Activated naive CD8-positive, alpha-beta T cell (primary cell): ENCODE measurements at regions not wholly inside any gene's neighbourhood (a gene's known extent, or its start where the extent isn't known, plus 50 kb on each side); places are given as distances from the start of the nearest gene placed in this dataset.

Source experiments
- H3K27ac Mint-ChIP-seq: one replicate; pipeline ENCODE4 v1.8.0; 2021; ENCODE audit warnings: mixed read lengths
- H3K27me3 Mint-ChIP-seq: one replicate; pipeline ENCODE4 v1.8.0; 2021; ENCODE audit warnings: mixed read lengths
- H3K36me3 Mint-ChIP-seq: one replicate; pipeline ENCODE4 v1.8.0; 2021; ENCODE audit warnings: mixed read lengths
- H3K4me1 Mint-ChIP-seq: one replicate; pipeline ENCODE4 v1.8.0; 2021; ENCODE audit warnings: low read depth, mixed read lengths
- H3K4me3 Mint-ChIP-seq: one replicate; pipeline ENCODE4 v1.8.0; 2021; ENCODE audit warnings: mild to moderate bottlenecking, mixed read lengths
- H3K9me3 Mint-ChIP-seq: one replicate; pipeline ENCODE4 v1.8.0; 2021; ENCODE audit warnings: low read depth, mixed read lengths

GRCh38 chr10:45501791-45502190 is 127.8 kb downstream of the ALOX5 start:
- Mint-ChIP-seq H3K27me3 (no peaks in the 10 kb centered on the region), H3K36me3 (no peaks in the 10 kb centered on the region)

GRCh38 chr10:45500798-45501197 is 126.8 kb downstream of the ALOX5 start:
- Mint-ChIP-seq H3K9me3 (peaks cover 4% of the 10 kb centered on the region), H3K4me1 (peaks cover 19% of the 10 kb centered on the region), H3K4me3 (no peak overlapping the region), H3K27ac (no peak overlapping the region), H3K27me3 (no peaks in the 10 kb centered on the region), H3K36me3 (peaks cover under 1% of the 10 kb centered on the region)

More at GRCh38 chr10:45501791-45502190, 127.8 kb downstream of the ALOX5 start:
- Mint-ChIP-seq H3K9me3 (peaks cover 4% of the 10 kb centered on the region), H3K4me1 (peaks cover 18% of the 10 kb centered on the region), H3K4me3 (no peak overlapping the region), H3K27ac (no peak overlapping the region)

DNA sequence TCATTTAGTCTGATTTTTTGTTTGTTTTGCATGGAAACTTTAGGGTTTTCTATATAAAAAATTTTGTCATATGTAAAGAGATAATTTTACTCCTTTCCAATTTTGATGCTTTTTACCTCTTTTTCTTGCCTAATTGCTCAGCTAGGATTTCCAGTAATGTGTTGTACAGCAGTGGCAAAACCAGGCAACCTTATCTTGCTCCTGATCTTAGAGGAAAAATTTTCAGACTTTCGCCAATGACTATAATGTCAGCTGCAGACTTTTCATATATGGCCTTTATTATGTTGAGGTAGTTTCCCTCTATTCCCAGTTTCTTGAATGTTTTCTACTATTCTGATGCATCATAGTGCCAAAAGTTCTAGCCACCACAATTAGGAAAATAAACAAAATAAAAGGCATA is 126.3 kb downstream of the ALOX5 start:
- Mint-ChIP-seq H3K4me3 (no peak overlapping the region), H3K9me3 (peaks cover 6% of the 10 kb centered on the region), H3K4me1 (peaks cover 22% of the 10 kb centered on the region), H3K36me3 (peaks cover 3% of the 10 kb centered on the region), H3K27me3 (no peaks in the 10 kb centered on the region), H3K27ac (no peak overlapping the region)

DNA sequence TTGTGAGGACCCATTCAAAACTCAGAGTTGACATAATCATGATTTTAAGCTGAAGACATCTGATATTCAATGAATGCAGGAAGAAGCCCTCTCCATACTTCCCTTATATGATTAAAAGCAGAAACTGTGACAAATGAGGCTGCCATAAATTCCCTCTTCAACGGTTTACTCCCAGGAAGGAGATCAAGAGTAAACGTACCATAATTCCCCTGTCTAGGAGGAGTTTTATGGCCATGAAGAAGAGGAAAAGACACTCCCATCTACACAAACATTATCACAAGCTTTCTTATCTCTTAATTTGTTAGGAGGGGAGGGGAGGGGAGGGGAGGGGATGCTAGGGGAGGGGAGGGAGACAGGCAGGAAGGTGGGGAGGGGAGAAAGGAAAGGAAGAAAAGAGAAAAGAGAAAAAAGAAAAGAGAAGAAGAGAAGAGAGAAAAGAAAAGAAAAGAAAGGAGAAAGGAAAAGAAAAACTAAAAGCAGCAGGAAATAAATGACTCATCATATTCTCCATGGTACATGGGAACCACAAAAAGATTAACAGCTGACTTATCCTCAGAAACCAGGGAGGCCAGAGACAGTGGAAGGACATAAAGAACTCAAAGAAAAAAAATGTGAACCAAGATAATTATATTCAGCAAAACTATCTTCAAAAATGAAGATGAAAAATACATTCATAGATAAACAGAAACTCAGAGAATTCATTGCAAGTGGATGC is 121.6 kb downstream of the ALOX5 start:
- Mint-ChIP-seq H3K27me3 (no peaks in the 10 kb centered on the region), H3K9me3 (peaks cover 8% of the 10 kb centered on the region), H3K27ac (no peak overlapping the region), H3K36me3 (peaks cover 8% of the 10 kb centered on the region), H3K4me3 (no peak overlapping the region), H3K4me1 (peaks cover 14% of the 10 kb centered on the region)
